Mammary epithelial cell (primary cell): ENCODE measurements at regions not wholly inside any gene's neighbourhood (a gene's known extent, or its start where the extent isn't known, plus 50 kb on each side); places are given as distances from the start of the nearest gene placed in this dataset.

Source experiments
- EZH2 ChIP-seq: IDR thresholded peaks from 2 replicates; pipeline ENCODE4 v1.6.1; 2012; ENCODE audit warnings: low read length, inconsistent platforms, borderline replicate concordance
- TF ChIP-seq, protein P1 (sequence below), 2 donors: IDR thresholded peaks in 1 of 2; conservative IDR thresholded peaks in 1 of 2; 2 replicates each; pipeline ENCODE4 v1.5.1; 2011 to 2012; ENCODE audit warnings: inconsistent platforms in 2 of 2, low read length in 2 of 2, mild to moderate bottlenecking in 2 of 2, control low read depth in 1 of 2, low read depth in 1 of 2; ENCODE audit not compliant: insufficient read depth in 1 of 2; ENCODE audit errors: extremely low read depth in 1 of 2

DNA sequence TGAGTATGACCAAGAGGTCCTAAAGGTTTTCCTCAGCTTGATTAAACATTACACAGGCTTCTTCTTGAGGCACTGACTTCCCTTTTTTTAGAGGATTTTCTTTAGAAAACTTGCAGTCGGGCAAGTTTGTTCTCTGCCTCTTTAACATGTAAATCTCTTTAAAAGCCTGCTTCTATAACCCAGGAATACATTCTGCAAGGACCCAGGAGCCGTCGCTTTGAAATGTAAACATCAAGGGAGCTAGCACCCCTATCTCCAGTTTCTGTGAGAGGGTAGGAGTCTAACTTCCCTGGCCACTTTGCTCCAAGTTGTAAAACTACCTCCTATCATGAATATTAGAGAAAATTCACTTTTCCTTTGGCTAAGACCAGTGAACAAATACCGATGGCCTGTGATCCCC is 201.5 kb upstream of the CPHXL start:
- TF ChIP-seq, protein P1, sequence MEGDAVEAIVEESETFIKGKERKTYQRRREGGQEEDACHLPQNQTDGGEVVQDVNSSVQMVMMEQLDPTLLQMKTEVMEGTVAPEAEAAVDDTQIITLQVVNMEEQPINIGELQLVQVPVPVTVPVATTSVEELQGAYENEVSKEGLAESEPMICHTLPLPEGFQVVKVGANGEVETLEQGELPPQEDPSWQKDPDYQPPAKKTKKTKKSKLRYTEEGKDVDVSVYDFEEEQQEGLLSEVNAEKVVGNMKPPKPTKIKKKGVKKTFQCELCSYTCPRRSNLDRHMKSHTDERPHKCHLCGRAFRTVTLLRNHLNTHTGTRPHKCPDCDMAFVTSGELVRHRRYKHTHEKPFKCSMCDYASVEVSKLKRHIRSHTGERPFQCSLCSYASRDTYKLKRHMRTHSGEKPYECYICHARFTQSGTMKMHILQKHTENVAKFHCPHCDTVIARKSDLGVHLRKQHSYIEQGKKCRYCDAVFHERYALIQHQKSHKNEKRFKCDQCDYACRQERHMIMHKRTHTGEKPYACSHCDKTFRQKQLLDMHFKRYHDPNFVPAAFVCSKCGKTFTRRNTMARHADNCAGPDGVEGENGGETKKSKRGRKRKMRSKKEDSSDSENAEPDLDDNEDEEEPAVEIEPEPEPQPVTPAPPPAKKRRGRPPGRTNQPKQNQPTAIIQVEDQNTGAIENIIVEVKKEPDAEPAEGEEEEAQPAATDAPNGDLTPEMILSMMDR (conservative IDR thresholded peaks at IDR 0.05 in 1 of 2, IDR thresholded peaks at IDR 0.05 in 1 of 2; ENCODE audit: extremely low read depth in 1 of 2, insufficient read depth in 1 of 2, low read depth in 1 of 2, low read length in 2 of 2), result no peak
- no peak for TF ChIP-seq EZH2
